WTC11 (cell line): ENCODE measurements at regions not wholly inside any gene's neighbourhood (a gene's known extent, or its start where the extent isn't known, plus 50 kb on each side); places are given as distances from the start of the nearest gene placed in this dataset.

ENCODE experiments used
- ATAC-seq: fragments of 200-7000 bp; cut with Tn5 transposase; 2 replicates; pipeline ENCODE4 v1.10.0; 2021; ENCODE audit warnings: mild to moderate bottlenecking, moderate library complexity
- CTCF ChIA-PET: fragments of 300-600 bp; sonication (Branson Sonifier 250); formaldehyde crosslinking; loops from one replicate; lab custom pipeline; 2021; ENCODE audit warnings: antibody characterized with exemption; lab: Charles Lee
- POLR2A ChIA-PET: fragments of 350-600 bp; sonication (Branson Sonifier 250); formaldehyde crosslinking; loops from one replicate; lab custom pipeline; 2021; ENCODE audit warnings: antibody characterized with exemption; lab: Charles Lee
- DNase-seq: peaks from one replicate; pipeline ENCODE4 v3.0.0; 2021; ENCODE audit warnings: low spot score
- H3K27ac Mint-ChIP-seq: 2 replicates; pipeline ENCODE4 v1.8.0; 2021; ENCODE audit warnings: mixed read lengths
- H3K27me3 Mint-ChIP-seq: 2 replicates; pipeline ENCODE4 v1.8.0; 2021; ENCODE audit warnings: low read depth, mild to moderate bottlenecking, moderate library complexity, mixed read lengths
- H3K36me3 Mint-ChIP-seq: 2 replicates; pipeline ENCODE4 v1.8.0; 2021; ENCODE audit warnings: mixed read lengths
- H3K4me1 Mint-ChIP-seq: 2 replicates; pipeline ENCODE4 v1.8.0; 2022; ENCODE audit warnings: mixed read lengths
- H3K4me3 Mint-ChIP-seq: 2 replicates; pipeline ENCODE4 v1.8.0; 2021; ENCODE audit warnings: mild to moderate bottlenecking, moderate library complexity, mixed read lengths
- H3K9me3 Mint-ChIP-seq: 2 replicates; pipeline ENCODE4 v1.8.0; 2021; ENCODE audit warnings: mixed read lengths
- AR ChIP-seq: fragments of 250-450 bp; sonication (Bioruptor Pico); IDR thresholded peaks from 2 replicates; pipeline ENCODE4 v1.9.0; 2021; ENCODE audit warnings: mild to moderate bottlenecking
- ARID4B ChIP-seq: sonication (generic); formaldehyde crosslinking; IDR thresholded peaks from 2 replicates; pipeline ENCODE4 v1.8.0; 2023; ENCODE audit warnings: missing genetic modification reagents, mild to moderate bottlenecking, borderline replicate concordance
- CTCF ChIP-seq: fragments of 200-600 bp; IDR thresholded peaks from 2 replicates; pipeline ENCODE4 v1.8.0; 2022; ENCODE audit warnings: antibody characterized with exemption
- E2F5 ChIP-seq: sonication (generic); formaldehyde crosslinking; IDR thresholded peaks from 2 replicates; pipeline ENCODE4 v1.8.1; 2022; ENCODE audit warnings: mild to moderate bottlenecking, moderate library complexity, missing genetic modification reagents
- ELF4 ChIP-seq: sonication (generic); formaldehyde crosslinking; IDR thresholded peaks from 2 replicates; pipeline ENCODE4 v1.8.1; 2022; ENCODE audit warnings: low read depth, mild to moderate bottlenecking, moderate library complexity, missing genetic modification reagents
- ERG ChIP-seq: fragments of 250-450 bp; sonication (Bioruptor Pico); IDR thresholded peaks from 2 replicates; pipeline ENCODE4 v1.8.0; 2021; ENCODE audit warnings: mild to moderate bottlenecking
- FOXK1 ChIP-seq: sonication (generic); formaldehyde crosslinking; IDR thresholded peaks from 2 replicates; pipeline ENCODE4 v1.8.0; 2022; ENCODE audit warnings: mild to moderate bottlenecking, moderate library complexity, missing genetic modification reagents
- GTF2I ChIP-seq: fragments of 250-450 bp; sonication (Bioruptor Pico); conservative IDR thresholded peaks from 2 replicates; pipeline ENCODE4 v1.4.0; 2021; ENCODE audit warnings: mild to moderate bottlenecking
- MAX ChIP-seq: sonication (generic); formaldehyde crosslinking; IDR thresholded peaks from 2 replicates; pipeline ENCODE4 v1.8.0; 2022; ENCODE audit warnings: mild to moderate bottlenecking, missing genetic modification reagents
- MYBL2 ChIP-seq: sonication (generic); formaldehyde crosslinking; IDR thresholded peaks from 2 replicates; pipeline ENCODE4 v1.8.1; 2023; ENCODE audit warnings: mild to moderate bottlenecking, moderate library complexity, missing genetic modification reagents
- NR3C1 ChIP-seq: sonication (generic); formaldehyde crosslinking; conservative IDR thresholded peaks from 2 replicates; pipeline ENCODE4 v1.8.1; 2023; ENCODE audit warnings: low read depth, mild to moderate bottlenecking, missing genetic modification reagents
- OVOL2 ChIP-seq: fragments of 250-450 bp; sonication (Bioruptor Pico); IDR thresholded peaks from 2 replicates; pipeline ENCODE4 v1.9.0; 2021; ENCODE audit warnings: mild to moderate bottlenecking, borderline replicate concordance
- PREB ChIP-seq: sonication (generic); formaldehyde crosslinking; IDR thresholded peaks from 2 replicates; pipeline ENCODE4 v1.8.1; 2022; ENCODE audit warnings: mild to moderate bottlenecking, missing genetic modification reagents, moderate library complexity, borderline replicate concordance
- RORB ChIP-seq: fragments of 250-450 bp; sonication (Bioruptor Pico); IDR thresholded peaks from 2 replicates; pipeline ENCODE4 v1.9.0; 2021; ENCODE audit warnings: mild to moderate bottlenecking
- TCF7 ChIP-seq: sonication (generic); formaldehyde crosslinking; IDR thresholded peaks from 2 replicates; pipeline ENCODE4 v1.8.0; 2022; ENCODE audit warnings: mild to moderate bottlenecking, low read depth, missing genetic modification reagents, moderate library complexity
- TEAD4 ChIP-seq: sonication (generic); formaldehyde crosslinking; IDR thresholded peaks from 2 replicates; pipeline ENCODE4 v1.8.0; 2022; ENCODE audit warnings: mild to moderate bottlenecking, missing genetic modification reagents
- ZNF671 ChIP-seq: fragments of 250-450 bp; sonication (Bioruptor Pico); IDR thresholded peaks from 2 replicates; pipeline ENCODE4 v1.8.0; 2021; ENCODE audit warnings: mild to moderate bottlenecking

- no peak overlapping the region for H3K4me3 Mint-ChIP-seq
- no peaks in the 10 kb centered on the region for H3K27me3 Mint-ChIP-seq
- TF ChIP-seq ZNF671 (CRISPR knock-in tag) (no peak), FOXK1 (no peak), RORB (CRISPR knock-in tag) (no peak)
- TF ChIP-seq, all 79 proteins: peak for 0
- no peak for DNase-seq
- ChIA-PET POLR2A (no interaction called here), CTCF (no interaction called here)
- Mint-ChIP-seq H3K4me1 (no peaks in the 10 kb centered on the region), H3K27ac (no peak overlapping the region), H3K36me3 (peaks cover 2% of the 10 kb centered on the region; the same call in 1 of the 2 replicates), H3K9me3 (peaks cover 15% of the 10 kb centered on the region)
- no peak for ATAC-seq
Measured at GRCh38 chr9:108467161-108467560, 388.6 kb downstream of the ACTL7B start.

- Mint-ChIP-seq H3K27me3 (no peaks in the 10 kb centered on the region), H3K4me1 (no peaks in the 10 kb centered on the region), H3K27ac (no peak overlapping the region), H3K36me3 (peaks cover 2% of the 10 kb centered on the region; the same call in 1 of the 2 replicates), H3K4me3 (no peak overlapping the region), H3K9me3 (peaks cover 15% of the 10 kb centered on the region)
- CTCF ChIA-PET, result no interaction called here
- no peak for ATAC-seq
- TF ChIP-seq PREB (no peak), TEAD4 (no peak)
- POLR2A ChIA-PET, result no interaction called here
- DNase-seq, result no peak
Measured at GRCh38 chr9:108466304-108466703, 389.5 kb downstream of the ACTL7B start.

- H3K27ac Mint-ChIP-seq, result no peak overlapping the region
- H3K9me3 Mint-ChIP-seq, result peaks cover 11% of the 10 kb centered on the region
- H3K36me3 Mint-ChIP-seq, result no peaks in the 10 kb centered on the region
- ChIA-PET CTCF (no interaction called here), POLR2A (no interaction called here)
- no peaks in the 10 kb centered on the region for H3K4me1 Mint-ChIP-seq
- ATAC-seq (no peak), DNase-seq (no peak)
- H3K27me3 Mint-ChIP-seq, result no peaks in the 10 kb centered on the region
- H3K4me3 Mint-ChIP-seq, result no peak overlapping the region
- TF ChIP-seq OVOL2 (CRISPR knock-in tag) (no peak), GTF2I (CRISPR knock-in tag) (no peak), MYBL2 (CRISPR knock-in tag) (no peak), AR (no peak), CTCF (no peak), PREB (no peak), ARID4B (no peak), TEAD4 (no peak), MAX (CRISPR knock-in tag) (no peak), ERG (CRISPR knock-in tag) (no peak), E2F5 (CRISPR knock-in tag) (no peak), ELF4 (CRISPR knock-in tag) (no peak), TCF7 (CRISPR knock-in tag) (no peak), NR3C1 (CRISPR knock-in tag) (no peak)
Measured at GRCh38 chr9:108463932-108464606, 391.7 kb downstream of the ACTL7B start.
